NCI-H748 (cell line): ENCODE measurements at regions not wholly inside any gene's neighbourhood (a gene's known extent, or its start where the extent isn't known, plus 50 kb on each side); places are given as distances from the start of the nearest gene placed in this dataset.

ENCODE experiments used
- DNase-seq: peaks from one replicate; lab custom pipeline; 2025; ENCODE audit not compliant: unreplicated experiment; lab: John Stamatoyannopoulos, UW

DNA sequence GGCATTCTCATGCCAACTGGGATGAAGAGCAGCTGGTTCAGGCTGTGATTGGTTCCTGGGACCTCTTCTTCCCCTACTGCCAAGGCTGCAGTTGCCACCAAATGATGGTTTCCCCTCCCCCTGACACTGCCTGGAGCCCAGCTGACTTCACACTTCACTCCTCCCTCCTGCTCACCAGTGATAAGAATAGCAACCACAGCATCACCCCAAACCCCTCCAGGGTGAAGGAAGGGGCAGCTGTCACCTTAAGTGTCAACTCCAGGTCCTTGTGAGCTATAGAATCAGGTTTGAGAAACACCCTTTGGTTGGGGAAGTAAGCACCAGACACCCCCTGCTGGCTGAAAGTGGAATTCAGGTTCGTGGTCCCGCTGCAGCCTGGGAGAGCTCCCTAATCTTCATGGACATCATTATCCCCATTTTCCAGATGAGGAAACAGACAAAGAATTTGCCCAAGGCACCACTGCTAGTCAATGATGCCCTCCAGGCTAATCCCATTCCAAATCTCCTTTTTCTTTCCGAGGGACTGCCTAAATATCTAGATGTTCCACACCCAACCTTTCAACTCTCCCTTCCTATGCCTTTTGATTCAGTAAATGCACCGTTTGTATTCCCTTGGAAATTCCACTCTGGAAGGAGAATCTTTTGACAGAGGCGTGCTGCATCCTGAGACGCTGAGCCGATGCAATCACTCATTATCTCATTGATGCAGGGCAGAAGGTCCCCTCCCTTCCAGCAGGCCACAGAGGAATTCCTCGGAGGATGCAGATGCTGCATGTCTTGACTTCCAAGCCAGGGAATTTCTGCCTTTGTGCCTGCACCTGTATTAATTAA is 50.6 kb upstream of the UQCRFS1 start:
- DNase-seq = peak; percentile 31

DNA sequence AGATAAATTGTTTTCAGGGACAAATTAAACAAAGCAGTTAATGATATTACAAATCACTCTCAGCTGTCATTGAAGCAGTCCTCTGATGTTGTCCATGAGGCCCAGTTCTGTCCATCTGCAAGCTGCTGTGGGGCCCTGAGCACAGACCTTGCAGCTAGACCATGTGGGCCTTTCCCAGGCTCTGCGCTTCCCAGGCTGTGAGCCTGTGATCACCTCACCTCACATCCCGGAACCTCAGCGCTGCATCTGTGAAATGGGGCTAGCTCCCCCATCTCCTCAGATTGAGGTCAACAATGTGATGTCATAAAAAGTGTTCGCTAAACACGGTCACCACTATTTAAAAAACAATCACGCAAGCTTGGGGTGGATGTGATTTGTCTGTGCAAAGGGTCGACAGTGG is 51.9 kb upstream of the UQCRFS1 start:
- DNase-seq = no peak

DNA sequence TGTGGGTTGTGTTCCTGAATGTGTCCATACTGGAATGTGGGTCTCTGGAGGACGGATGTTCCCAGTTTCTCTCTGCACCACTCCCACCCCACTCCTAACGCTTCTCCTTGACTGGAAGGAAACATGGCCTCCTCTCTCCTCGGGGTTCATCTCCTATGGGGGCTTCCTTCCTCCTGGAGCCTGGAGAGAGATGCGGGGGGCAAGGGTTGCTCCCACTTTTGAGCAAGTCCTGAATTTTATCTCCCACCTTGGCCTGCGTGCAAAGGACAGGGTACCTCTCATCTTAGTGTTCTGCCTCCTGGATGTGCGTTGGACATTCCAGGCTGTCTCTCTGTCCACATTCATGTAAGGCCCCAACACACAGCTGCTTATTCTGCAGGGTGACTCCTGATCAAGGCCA is 52.5 kb upstream of the UQCRFS1 start:
- DNase-seq = no peak

DNA sequence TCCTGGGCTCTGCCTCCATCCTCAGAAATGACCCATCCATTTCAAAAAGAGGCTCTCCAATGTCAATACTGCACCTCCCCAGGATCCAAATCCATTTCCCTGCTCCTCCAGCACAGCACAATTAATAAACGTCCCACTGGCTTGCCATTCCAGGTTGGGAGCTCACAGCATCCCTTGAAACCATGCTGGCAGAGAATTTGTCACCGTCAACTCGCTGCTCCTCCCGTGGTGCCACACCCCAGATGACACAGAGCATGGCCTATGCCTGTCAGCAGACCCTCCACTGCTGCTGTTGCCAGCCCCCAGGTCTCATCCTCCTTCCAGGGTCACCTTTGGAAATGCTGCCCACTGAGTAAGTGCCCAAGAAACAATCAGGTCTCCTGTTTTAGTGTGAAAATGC is 53.0 kb upstream of the UQCRFS1 start:
- DNase-seq = no peak

DNA sequence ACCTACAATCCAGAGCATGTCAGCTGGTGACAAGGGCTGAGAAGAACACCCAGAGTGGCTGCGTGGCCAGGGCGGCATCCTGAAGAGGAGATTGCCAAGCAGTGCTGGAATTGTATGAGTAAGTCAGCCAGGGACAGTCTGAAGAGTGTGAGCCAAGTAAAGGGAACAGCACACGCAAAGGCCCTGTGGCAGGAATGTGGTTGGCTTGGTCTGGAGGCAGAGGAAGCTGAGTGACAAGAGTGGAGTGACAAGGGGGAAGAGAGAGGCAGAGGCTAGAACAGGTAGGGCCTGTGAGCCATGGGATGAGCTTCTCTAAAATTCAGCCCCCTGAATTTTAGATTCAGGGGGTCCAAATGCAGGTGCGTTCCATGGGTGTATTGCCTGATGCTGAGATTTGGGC is 53.7 kb upstream of the UQCRFS1 start:
- no peak for DNase-seq

DNA sequence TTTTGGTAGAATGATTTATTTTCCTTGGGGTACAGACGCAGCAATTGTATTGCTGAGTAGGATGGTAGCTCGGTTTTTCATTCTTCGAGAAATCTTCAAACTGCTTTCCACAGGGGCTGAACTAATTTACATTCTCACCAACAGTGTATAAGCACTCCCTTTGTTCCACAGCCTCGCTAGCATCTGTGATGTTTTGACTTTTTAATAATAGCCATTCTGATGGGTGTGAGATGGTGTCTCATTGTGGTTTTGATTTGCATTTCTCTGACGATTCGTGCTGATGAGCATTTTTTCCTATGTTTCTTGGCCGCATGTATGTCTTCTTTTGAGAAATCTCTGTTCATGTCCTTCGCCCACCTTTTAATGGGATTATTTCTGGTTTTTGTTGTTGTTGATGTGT is 54.8 kb upstream of the UQCRFS1 start:
- DNase-seq = no peak

DNA sequence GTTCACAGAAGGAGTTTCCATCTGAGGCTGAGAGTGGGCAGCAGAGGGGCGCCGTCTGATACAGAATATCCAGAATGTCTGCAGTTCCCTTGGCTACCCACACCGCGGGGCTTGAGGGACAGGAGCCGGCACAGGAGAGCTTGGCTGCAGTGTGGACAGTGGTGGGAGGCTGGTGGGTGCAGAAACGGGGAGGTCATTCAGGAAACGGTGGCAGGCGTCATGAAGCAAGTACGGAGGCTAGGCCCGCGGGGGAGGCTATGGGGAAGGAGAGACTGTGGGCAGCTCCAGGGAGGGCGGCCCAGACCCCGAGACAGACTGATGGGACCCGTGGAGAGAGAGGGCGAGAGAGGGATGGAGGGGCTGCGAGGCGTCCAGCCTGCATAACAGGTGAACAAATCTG is 55.2 kb upstream of the UQCRFS1 start:
- DNase-seq = no peak

DNA sequence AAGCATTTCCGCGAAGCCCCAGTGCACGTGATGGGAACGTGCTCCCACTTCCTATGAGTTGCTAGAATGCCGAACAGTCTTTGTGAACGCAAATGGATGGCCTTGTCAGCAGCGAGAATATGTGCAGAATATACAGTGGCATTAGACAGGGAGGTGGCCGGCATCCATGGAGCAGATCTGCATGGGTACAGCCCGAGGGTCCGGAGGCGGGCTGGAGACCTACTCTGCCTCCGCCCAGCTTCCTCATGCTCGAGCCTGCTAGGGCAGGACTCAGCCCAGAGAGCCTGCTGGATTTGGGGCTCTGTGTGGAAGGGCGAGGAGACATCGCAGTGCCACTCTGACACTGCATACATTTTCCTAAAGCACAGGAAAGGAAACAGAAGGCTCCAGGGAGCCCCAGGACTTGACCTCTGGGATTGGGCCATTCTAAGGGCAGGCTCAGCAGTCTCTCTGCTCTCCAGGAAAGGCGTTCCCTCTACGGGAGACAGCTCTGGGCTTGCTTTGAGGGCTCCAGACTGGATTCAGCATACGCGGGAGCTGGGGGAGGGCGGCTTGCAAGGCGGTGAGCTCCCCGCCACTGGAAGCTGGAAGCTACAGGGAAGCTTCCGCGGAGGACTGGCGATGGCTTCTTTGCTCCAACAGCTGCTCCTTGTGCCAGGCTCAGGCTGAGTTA is 55.9 kb upstream of the UQCRFS1 start:
- peak; percentile 16 for DNase-seq

DNA sequence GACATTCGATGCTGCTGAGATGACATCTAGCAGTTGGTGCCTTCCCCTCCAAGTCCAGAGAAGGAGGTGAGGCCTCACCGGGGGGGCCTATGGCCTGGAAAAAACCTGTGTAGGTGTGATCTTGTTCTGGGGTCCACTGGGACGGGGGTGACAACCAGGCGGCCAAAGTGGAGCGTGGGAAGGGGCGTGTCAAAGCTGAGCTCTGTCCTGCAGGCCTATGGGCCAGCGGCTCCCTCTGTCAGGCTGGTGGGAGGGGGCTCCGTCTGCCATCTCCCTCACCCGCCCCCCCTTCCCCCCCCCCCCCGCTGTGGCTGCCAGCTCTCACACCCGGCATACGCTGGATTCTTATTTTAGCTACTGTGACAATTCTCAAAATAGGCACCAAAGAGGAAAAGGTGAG is 56.7 kb upstream of the UQCRFS1 start:
- DNase-seq = no peak

DNA sequence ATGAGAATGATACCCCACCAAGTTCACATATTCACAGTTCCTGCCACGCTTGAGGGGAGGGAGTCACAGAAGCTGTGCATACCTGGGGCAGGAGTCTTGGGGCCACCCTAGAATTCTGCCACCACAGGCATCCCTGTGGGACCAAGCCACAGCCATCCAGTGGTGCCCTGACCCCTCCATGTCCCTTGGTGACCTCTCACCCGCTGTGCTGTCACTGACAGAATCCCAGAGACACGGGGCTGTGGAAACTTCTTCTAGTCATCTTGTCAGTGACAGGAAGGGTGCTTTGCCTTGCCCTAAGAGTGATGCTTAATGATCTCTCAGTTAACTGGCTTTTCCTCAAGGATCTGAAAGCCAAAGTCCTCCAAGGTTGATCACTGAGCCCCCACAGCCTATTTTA is 58.4 kb upstream of the UQCRFS1 start:
- DNase-seq = no peak

DNA sequence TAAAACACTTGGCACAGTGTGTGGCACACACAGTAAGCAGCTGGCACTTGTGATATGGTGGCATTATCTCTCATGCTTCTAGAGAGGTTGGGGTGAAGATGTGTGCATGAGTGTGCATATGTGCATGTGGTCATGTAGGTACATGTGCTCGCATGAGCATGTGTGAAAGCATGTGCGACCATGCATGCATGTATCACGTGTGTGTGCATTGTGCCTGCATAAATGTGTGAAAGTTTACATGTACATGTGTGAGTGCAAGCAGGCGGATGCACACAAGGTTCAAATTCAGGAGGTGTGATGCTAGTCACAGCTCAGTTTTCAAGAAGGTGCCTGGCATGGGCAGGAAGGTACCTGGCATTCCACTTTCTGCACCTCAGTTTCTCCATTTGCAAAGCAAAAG is 59.0 kb upstream of the UQCRFS1 start:
- no peak for DNase-seq

DNA sequence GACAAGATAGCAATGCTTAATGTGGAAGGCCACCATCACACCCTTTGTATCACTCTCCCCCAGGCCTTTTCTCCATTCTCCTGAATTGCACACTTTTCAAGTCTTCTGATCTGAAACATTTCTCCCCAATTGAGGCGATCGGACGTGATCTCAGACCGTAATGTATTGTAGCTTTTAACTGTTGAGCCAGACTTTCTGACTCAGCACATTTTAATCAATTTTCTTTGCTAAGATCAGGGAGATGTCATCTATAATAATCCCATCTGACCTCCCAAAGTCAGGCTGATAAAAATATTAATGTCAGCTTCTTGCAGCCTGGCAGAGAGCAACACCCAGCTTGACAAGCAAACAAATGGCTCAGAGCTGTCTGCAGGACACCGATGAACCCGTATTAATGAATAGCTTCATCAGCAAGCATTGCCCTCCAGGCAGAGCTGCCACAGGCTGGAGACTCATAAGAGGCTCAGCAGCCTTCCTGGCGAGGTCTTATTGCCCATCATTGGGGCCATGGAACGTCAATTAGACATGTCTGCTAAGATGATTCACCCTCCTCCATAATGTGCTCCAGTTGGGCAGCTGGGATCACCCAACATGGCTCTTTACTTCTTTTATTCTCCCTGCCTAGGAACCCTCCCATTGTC is 60.2 kb upstream of the UQCRFS1 start:
- DNase-seq = no peak

DNA sequence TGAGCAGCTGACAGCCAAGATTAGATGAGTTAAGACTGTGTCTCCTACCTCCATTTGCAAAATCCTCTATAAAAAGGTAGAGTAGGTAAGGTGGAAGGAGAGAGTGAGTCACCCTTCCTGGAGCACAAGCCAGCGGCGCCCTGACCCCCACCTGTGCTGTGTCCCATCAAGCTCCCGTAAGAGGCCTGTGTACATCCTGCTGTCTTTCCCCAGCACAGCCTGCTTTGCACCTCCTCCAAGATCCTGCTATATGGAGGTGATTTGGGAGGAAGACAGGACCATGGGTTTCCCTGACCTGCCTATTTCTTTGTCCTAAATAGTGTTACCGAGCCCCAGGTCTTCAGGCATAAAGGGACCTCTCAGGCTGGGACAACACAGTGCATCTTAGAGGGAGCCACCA is 62.3 kb upstream of the UQCRFS1 start:
- no peak for DNase-seq

DNA sequence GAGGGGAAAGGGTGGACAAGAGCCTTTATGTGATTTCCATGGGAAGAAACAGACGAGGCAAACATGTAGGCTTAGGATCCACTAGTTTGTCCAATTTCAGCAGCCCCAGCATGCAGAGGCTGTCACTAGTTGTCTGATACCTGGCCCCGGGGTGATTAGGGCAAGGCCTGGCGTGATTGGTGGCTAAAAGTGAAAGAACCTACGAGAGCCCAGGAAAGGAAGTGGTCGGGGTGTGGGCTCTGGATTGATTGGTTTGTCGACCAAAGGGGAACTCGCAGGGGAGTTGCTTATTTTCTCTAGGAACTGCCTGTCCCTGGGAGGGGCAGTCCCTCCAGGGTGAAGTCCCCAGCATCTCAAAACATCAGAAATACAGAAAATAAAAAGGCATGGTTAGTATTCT is 64.2 kb upstream of the UQCRFS1 start:
- peak; percentile 53 for DNase-seq

DNA sequence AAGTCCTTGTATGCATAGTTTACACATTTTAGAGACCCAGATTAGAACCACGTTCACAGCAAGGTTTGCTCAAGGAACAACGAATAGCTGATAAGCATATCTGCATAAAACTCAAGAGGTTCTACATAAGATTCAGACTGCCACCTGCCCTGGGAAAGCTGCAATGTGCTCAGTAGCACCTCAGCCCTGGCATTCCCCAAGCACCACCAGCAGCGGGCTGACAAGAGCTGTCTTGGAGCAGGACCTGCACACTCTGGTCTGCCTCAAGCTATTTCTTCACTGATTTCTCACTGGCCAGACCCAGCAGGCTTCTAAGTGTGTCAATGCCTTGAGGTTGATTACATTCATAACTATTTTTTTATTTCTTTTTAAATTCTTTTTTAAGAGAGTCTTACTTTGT is 65.8 kb upstream of the UQCRFS1 start:
- DNase-seq = no peak

DNA sequence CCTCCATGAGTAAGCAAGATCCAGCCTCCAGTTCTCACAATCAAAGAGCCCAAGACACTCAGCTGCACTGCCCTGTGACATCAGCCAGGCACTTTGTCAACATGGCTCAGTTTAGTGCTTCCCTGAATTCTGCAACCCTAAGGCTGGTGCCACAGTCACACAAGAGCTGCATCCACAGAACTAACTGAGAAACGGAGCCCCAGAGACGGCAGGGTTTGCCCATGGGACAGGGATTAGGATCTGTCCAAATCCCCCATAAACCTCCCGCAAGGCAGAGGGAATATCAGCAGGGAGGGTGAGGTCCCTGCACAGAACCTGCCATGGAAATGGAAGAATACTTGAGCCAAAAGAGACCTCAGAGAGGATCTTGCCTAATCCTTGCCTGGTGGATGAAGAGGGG is 70.4 kb upstream of the UQCRFS1 start:
- DNase-seq = no peak

DNA sequence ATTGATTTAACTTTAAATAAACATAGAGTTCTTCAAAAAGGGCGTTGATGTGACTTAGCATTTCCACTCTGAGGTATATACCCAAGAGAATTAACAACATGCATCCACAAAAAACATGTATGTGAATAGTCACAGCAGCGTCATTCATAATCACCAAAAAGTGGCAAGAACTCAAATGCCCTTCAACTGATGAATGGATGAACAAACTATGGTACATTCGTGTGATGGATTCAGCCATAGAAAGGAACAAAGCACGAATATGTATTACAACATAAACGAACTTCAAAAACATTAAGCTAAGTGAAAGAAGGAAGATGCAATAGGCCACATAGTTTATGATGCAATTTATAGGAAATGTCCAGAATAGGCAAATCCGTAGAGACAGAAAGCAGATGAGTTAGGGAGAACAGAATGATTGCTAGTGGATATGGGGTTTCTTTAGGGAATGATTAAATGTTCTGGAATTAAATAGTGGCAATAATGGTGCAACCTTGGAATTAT is 72.3 kb upstream of the UQCRFS1 start:
- no peak for DNase-seq

DNA sequence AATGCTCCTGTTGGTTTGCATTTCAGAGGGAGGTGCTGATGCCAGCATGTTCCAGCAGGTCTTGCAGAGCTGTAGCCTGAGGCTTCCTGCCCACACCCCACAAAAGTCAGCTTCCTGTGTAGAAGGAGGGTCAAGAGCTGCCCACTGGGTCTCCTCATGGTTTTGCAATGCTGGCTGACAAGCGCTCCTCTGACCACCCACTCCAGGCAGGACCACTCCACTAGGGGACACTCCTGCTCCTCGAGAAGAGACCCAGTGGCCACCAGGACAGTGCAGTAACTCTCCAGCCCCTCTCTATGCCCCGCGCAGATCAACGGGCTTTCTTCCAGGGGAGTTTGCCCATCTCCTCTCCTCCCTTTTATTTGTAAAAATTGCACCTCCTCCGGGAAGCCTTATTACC is 72.9 kb upstream of the UQCRFS1 start:
- DNase-seq = peak; percentile 52

DNA sequence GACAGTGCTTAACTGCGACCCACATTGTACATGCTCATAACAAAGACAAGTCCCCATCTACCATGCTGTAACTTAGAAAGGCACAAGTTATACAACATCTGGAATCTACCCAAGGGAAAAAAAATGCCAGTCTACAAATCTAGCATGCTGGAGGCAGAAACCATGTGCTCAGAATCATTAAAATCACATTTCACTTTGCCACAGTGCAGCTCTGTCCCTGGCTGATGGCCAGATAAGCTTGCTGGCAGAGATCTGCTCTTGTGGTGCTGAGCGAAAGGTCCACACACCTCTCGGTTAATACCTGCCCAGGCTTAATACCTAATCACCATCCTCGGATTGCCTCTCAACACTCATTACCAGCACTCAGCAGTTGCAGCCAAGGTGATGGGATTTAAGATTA is 74.1 kb upstream of the UQCRFS1 start:
- peak; percentile 23 for DNase-seq

DNA sequence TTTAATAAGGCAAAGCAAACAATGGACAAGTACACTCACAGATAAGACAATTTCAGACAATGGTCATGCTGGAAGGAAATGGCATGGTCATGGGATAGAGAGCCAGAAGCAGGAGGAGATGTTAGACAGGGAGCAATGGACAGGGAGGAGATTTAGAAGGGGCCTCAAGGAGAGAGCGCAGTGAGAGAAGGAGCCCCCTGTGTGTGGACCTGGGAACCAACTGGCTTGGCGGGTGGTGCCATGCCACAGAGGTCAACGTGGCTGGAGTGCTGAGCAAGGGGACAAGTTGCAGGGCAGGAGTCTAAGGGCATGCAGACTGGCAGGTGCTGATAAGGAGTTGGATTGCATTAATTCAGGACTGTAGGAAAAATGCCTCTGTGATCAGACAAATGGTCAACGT is 75.3 kb upstream of the UQCRFS1 start:
- DNase-seq = no peak

DNA sequence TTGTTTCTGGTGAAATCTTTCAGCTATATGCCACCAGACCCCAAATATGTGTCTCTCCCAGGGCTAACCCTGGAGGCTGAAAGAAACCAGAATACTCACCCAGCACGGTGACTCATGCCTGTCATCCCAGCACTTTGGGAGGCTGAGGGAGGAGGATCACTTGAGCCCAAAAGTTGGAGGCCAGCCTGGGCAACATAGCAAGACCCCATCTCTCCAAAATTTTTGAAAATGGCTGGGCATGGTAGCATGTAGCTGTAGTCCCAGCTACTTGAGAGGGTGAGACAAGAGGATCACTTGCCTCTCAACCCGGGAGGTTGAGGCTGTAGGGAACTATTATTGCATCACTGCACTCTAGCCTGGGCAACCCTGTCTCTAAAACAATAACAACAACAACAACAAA is 76.1 kb upstream of the UQCRFS1 start:
- no peak for DNase-seq

DNA sequence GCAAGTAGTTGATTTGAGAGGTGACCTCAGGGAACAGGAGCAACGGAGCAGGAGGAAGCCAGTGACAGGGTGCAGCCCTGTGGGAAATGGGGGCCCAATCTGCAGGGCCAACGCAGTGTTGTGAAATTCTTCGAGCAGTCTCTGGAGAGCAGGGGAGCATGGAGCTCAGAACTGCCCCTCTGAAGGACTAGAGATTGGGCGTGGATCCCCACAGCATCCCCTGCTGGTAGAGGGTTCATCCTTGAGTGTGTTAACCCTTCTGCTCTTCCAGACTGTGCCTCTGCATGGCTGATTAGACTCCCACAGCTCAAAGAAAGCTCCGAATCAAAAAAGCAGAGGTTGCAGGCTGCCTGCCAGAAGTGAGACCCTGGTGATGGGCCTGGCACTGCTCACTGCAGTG is 77.9 kb upstream of the UQCRFS1 start:
- DNase-seq = no peak
